ENCODE measurements at regions not wholly inside any gene's neighbourhood (a gene's known extent, or its start where the extent isn't known, plus 50 kb on each side); places are given as distances from the start of the nearest gene placed in this dataset.

DNA sequence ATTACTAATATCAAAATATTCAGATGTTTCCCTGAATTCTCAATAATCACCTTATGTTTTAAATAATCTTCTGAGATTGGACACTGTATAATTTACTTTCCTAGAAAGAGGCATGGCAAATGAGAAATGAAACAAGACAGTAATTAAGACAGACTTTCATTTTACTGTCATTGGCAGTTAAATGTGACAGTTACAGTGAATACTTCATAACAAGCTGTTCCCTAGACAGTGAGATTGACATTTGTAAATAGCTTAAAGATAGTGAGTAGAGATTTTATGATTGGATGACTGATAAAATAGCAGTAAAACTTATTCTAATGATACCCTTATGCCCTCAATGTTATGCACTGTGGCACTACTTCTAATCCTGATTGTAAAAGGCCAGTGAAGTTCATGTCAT lies 524.9 kb upstream of the TMEFF2 start:
- ATAC-seq: no peak
- Histone ChIP-seq H3K27ac (no peak overlapping the region), H3K27me3 (no peaks in the 10 kb centered on the region), H3K36me3 (no peaks in the 10 kb centered on the region), H3K4me1 (no peaks in the 10 kb centered on the region), H3K4me3 (no peak overlapping the region), H3K9me3 (peaks cover 0 to 2% of the 10 kb centered on the region in 2 donors)
- no peak for DNase-seq
- TF ChIP-seq, protein P1, sequence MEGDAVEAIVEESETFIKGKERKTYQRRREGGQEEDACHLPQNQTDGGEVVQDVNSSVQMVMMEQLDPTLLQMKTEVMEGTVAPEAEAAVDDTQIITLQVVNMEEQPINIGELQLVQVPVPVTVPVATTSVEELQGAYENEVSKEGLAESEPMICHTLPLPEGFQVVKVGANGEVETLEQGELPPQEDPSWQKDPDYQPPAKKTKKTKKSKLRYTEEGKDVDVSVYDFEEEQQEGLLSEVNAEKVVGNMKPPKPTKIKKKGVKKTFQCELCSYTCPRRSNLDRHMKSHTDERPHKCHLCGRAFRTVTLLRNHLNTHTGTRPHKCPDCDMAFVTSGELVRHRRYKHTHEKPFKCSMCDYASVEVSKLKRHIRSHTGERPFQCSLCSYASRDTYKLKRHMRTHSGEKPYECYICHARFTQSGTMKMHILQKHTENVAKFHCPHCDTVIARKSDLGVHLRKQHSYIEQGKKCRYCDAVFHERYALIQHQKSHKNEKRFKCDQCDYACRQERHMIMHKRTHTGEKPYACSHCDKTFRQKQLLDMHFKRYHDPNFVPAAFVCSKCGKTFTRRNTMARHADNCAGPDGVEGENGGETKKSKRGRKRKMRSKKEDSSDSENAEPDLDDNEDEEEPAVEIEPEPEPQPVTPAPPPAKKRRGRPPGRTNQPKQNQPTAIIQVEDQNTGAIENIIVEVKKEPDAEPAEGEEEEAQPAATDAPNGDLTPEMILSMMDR (IDR thresholded peaks at IDR 0.05): no peak
- intact Hi-C loops (cut with DNase I): no loop called here

GRCh38 chr2:192718340-192718739 lies 523.6 kb upstream of the TMEFF2 start:
- Histone ChIP-seq H3K4me1 (no peaks in the 10 kb centered on the region), H3K27me3 (no peaks in the 10 kb centered on the region), H3K4me3 (no peak overlapping the region), H3K36me3 (no peaks in the 10 kb centered on the region), H3K9me3 (peaks cover 0 to 2% of the 10 kb centered on the region in 2 donors), H3K27ac (no peak overlapping the region)
- intact Hi-C loops (cut with DNase I): no loop called here
- ATAC-seq: no peak
- DNase-seq: no peak
- TF ChIP-seq, protein P1 (IDR thresholded peaks at IDR 0.05): no peak

DNA sequence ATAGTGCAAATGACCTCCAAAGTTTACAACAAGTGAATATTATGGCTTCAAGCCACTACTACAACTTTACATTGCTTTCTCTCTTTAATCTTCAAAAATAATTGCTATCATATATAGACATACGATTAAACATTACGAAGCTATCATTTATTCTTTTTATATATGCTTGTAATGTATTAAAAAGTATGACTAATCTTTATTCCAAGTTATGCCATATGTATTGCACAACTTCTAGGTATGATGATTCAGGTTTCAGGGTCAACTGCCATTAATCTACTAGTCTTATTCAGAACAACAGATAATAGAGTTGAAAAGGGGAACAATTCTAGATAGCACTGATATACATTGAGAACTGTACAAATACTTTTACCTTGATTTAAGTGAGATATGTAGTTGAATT lies 506.2 kb upstream of the TMEFF2 start:
- Histone ChIP-seq H3K27me3 (no peaks in the 10 kb centered on the region), H3K27ac (no peak overlapping the region), H3K4me1 (no peaks in the 10 kb centered on the region), H3K9me3 (no peaks in the 10 kb centered on the region), H3K4me3 (no peak overlapping the region), H3K36me3 (no peaks in the 10 kb centered on the region)
- no peak for ATAC-seq
- TF ChIP-seq, protein P1 (IDR thresholded peaks at IDR 0.05): no peak
- DNase-seq: no peak
- intact Hi-C loops (cut with DNase I): no loop called here

DNA sequence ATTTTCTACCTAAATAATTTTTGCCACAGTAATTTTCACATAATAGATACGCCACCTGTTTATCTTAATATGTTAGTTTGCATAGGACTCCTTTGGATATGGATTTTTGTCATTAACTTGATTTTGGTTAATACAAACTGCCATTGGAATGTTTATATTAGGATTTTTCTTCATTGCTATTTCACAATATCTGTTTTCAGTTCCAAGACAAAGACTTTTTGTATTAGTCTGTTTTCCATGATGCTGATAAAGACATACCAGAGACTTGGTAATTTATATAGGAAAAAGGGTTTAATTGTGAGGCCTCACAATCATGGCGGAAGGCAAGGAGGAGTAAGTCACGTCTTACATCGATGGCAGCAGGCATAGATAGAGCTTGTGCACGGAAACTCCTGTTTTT lies 503.1 kb upstream of the TMEFF2 start:
- TF ChIP-seq, protein P1 (IDR thresholded peaks at IDR 0.05): no peak
- intact Hi-C loops (cut with DNase I): no loop called here
- H3K27ac ChIP-seq: no peak overlapping the region

DNA sequence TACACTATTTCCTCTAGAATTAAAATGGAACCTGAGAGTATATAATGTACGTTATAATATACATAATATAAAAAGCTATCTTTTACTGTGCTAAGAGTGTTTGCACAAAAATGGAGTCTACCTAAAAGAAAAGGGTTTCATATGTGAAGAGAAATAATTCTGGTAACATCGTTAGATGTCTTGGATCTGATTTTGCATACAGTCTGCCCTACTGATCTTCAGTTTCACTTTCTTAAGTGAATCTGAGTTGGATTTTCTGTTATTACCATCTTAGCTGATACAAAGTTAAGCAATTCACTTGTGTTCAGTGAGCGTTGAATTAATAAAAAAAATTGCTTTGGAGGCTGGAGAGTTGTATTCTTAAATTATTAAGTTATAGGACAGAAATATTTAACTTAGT lies 502.1 kb upstream of the TMEFF2 start:
- Histone ChIP-seq H3K27me3 (no peaks in the 10 kb centered on the region), H3K4me3 (no peak overlapping the region), H3K9me3 (no peaks in the 10 kb centered on the region), H3K36me3 (no peaks in the 10 kb centered on the region), H3K4me1 (no peaks in the 10 kb centered on the region), H3K27ac (no peak overlapping the region)
- TF ChIP-seq, protein P1 (IDR thresholded peaks at IDR 0.05): no peak
- intact Hi-C loops (cut with DNase I): no loop called here
- DNase-seq (no peak), ATAC-seq (no peak)

More for the DNA sequence above, 503.1 kb upstream of the TMEFF2 start:
- ATAC-seq (no peak), DNase-seq (no peak)
- Histone ChIP-seq H3K9me3 (no peaks in the 10 kb centered on the region), H3K4me3 (no peak overlapping the region), H3K27me3 (no peaks in the 10 kb centered on the region), H3K4me1 (no peaks in the 10 kb centered on the region), H3K36me3 (no peaks in the 10 kb centered on the region)

Measured in left lung (tissue), 4 donors.